Keratinocyte (primary cell): ENCODE measurements at regions not wholly inside any gene's neighbourhood (a gene's known extent, or its start where the extent isn't known, plus 50 kb on each side); places are given as distances from the start of the nearest gene placed in this dataset.

Experiments
- CTCF ChIP-seq, 3 experiments: IDR thresholded peaks in 1 of 3; conservative IDR thresholded peaks in 1 of 3; optimal IDR thresholded peaks in 1 of 3; 2 replicates in 2 of 3; 3 replicates in 1 of 3; pipeline versions ENCODE3 to v1.5.1; 2011; ENCODE audit warnings: low read length in 3 of 3, mild to moderate bottlenecking in 3 of 3, moderate library complexity in 2 of 3, control low read depth in 1 of 3, inconsistent platforms in 1 of 3; ENCODE audit not compliant: insufficient read depth in 2 of 3; ENCODE audit errors: extremely low read depth in 1 of 3
- EZH2 ChIP-seq: IDR thresholded peaks from one replicate; pipeline ENCODE4 v1.6.1; 2012; ENCODE audit warnings: inconsistent platforms, mild to moderate bottlenecking, low read length, moderate library complexity

DNA sequence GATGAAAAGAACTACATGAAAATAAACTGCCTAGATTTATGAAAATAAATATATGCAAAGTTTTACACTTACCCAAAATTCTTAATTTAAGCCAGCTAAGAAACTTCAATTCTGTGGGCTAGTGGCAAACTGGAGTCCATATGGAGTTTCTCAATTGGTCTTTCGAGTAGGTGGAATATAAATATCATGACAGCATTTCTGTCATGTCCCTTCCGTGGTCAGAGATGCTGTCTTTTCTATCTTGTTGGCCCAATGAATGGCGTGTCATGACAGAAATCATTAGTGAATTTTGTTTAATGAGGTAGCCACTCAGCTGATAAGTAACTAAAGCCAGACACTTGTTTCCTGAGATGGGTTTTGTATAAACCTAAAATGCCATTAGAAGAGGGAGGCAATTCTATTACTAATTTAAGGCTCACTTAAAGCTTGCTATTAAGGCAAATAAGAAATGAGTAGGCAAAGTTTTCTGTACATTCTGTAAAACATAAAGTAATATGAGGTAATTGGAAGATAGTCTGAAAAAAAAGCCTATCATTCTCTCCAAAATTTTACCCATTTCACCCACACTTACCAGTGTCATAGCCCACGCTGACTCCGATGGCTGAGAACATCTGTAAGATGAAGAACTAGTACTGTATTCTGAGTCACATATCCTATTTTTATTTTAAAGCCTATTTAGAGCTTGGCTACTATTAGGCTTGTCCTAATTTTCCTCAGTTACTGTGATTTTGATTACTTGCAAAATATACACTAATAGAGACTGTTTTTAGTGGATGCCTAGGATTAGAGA is 419.3 kb upstream of the MEF2C start:
- TF ChIP-seq CTCF (optimal IDR thresholded peaks at IDR 0.05 in 1 of 3, IDR thresholded peaks at IDR 0.05 in 1 of 3, conservative IDR thresholded peaks at IDR 0.05 in 1 of 3; ENCODE audit: extremely low read depth in 1 of 3, insufficient read depth in 2 of 3, low read length in 3 of 3) = no peak
- TF ChIP-seq EZH2 = no peak
